AG04450 (cell line): ENCODE measurements at regions not wholly inside any gene's neighbourhood (a gene's known extent, or its start where the extent isn't known, plus 50 kb on each side); places are given as distances from the start of the nearest gene placed in this dataset.

Experiments
- CTCF ChIA-PET: fragments of 300-600, 350-600 bp; formaldehyde crosslinking; extraction: SDS; loops from one replicate; lab custom pipeline; 2022; ENCODE audit warnings: antibody characterized with exemption, inconsistent platforms; lab: Charles Lee
- POLR2A ChIA-PET: fragments of 350-600 bp; formaldehyde crosslinking; extraction: SDS; loops from one replicate; lab custom pipeline; 2021; ENCODE audit warnings: antibody characterized with exemption, inconsistent platforms; lab: Yijun Ruan, JAX
- DNase-seq: peaks from one replicate; pipeline ENCODE4 v3.0.0-alpha.2; 2011; ENCODE audit warnings: low read depth, low spot score
- H3K27ac ChIP-seq: one replicate; pipeline ENCODE4 v1.5.1; 2012; ENCODE audit warnings: low read depth, low read length, control low read depth
- H3K27me3 ChIP-seq: one replicate; pipeline ENCODE4 v1.6.0; 2012; ENCODE audit warnings: low read length; ENCODE audit not compliant: control insufficient read depth, insufficient read depth
- H3K4me3 ChIP-seq: 2 replicates; pipeline ENCODE4 v1.5.1; 2011; ENCODE audit warnings: mild to moderate bottlenecking, low read depth, low read length, control low read depth
- H3K9me3 ChIP-seq: 2 replicates; pipeline ENCODE4 v1.5.1; 2012; ENCODE audit warnings: low read length; ENCODE audit not compliant: control insufficient read depth, insufficient read depth
- CTCF ChIP-seq: IDR thresholded peaks from 2 replicates; pipeline ENCODE4 v1.5.1; 2011; ENCODE audit warnings: low read depth, low read length, control low read depth, inconsistent platforms

GRCh38 chr3:53974324-53974723, 82.7 kb upstream of the SELENOK start:
- POLR2A ChIA-PET, result no interaction called here

GRCh38 chr3:53973905-53974304, 82.2 kb upstream of the SELENOK start:
- DNase-seq, result no peak
- no peak for TF ChIP-seq CTCF
- ChIA-PET CTCF (no interaction called here), POLR2A (no interaction called here)
- Histone ChIP-seq H3K27me3 (peaks cover 2% of the 10 kb centered on the region), H3K27ac (no peak overlapping the region), H3K9me3 (no peaks in the 10 kb centered on the region; the same call in 1 of the 2 replicates), H3K4me3 (no peak overlapping the region)

More at GRCh38 chr3:53974324-53974723, 82.7 kb upstream of the SELENOK start:
- H3K9me3 ChIP-seq, result no peaks in the 10 kb centered on the region; the same call in 1 of the 2 replicates
- no peak for DNase-seq
- CTCF ChIA-PET, result interaction anchor here (0.8 kb wide), 1 partner anchor 36 kb away, joined by 3 read pairs; no protein-coding TSS in a partner anchor
- no peak for TF ChIP-seq CTCF
- no peak overlapping the region for H3K27ac ChIP-seq
- H3K4me3 ChIP-seq, result no peak overlapping the region
- H3K27me3 ChIP-seq, result peaks cover 2% of the 10 kb centered on the region

- POLR2A ChIA-PET, result no interaction called here
- Histone ChIP-seq H3K9me3 (peaks cover 10% of the 10 kb centered on the region), H3K27me3 (no peaks in the 10 kb centered on the region), H3K4me3 (no peak overlapping the region), H3K27ac (no peak overlapping the region)
- CTCF ChIA-PET, result no interaction called here
- TF ChIP-seq CTCF, result no peak
- no peak for DNase-seq
These were observed 79.0 kb upstream of the SELENOK start for GRCh38 chr3:53970661-53971060.

- H3K27ac ChIP-seq, result no peak overlapping the region
- ChIA-PET POLR2A (no interaction called here), CTCF (no interaction called here)
- no peak for TF ChIP-seq CTCF
- no peak for DNase-seq
- peaks cover 10% of the 10 kb centered on the region for H3K9me3 ChIP-seq
- H3K27me3 ChIP-seq, result no peaks in the 10 kb centered on the region
- H3K4me3 ChIP-seq, result no peak overlapping the region
These were observed 77.4 kb upstream of the SELENOK start for GRCh38 chr3:53969086-53969485.

- POLR2A ChIA-PET, result no interaction called here
- H3K27me3 ChIP-seq, result no peaks in the 10 kb centered on the region
- CTCF ChIA-PET, result no interaction called here
These were observed 73.6 kb upstream of the SELENOK start for GRCh38 chr3:53965291-53965690.

More at GRCh38 chr3:53965291-53965690, 73.6 kb upstream of the SELENOK start:
- peaks cover 10% of the 10 kb centered on the region for H3K9me3 ChIP-seq
- TF ChIP-seq CTCF, result no peak
- H3K27ac ChIP-seq, result no peak overlapping the region
- no peak for DNase-seq
- no peak overlapping the region for H3K4me3 ChIP-seq
